Stimulated activated effector memory CD8-positive, alpha-beta T cell treated with anti-CD3 and anti-CD28 coated beads, Interleukin-12 subunit alpha, Interleukin-12 subunit beta, amount 100 ng/mL, for 72 hours (primary cell): ENCODE measurements at regions not wholly inside any gene's neighbourhood (a gene's known extent, or its start where the extent isn't known, plus 50 kb on each side); places are given as distances from the start of the nearest gene placed in this dataset.
"Not testable (repeated sequence)": the region's sequence is repeated elsewhere in the genome, so short reads cannot be mapped to it uniquely, and the experiment has no call there.

Experiments
- ATAC-seq: fragments of 150-1000 bp; cut with Tn5 transposase; 2 replicates; pipeline ENCODE4 v1.10.0; 2021
- DNase-seq, 2 donors: peaks; one replicate each; pipeline ENCODE4 v3.0.0; 2021 to 2022; ENCODE audit warnings: low spot score in 2 of 2
- H3K27ac Mint-ChIP-seq: one replicate; pipeline ENCODE4 v1.8.0; 2022; ENCODE audit warnings: mild to moderate bottlenecking, mixed read lengths
- H3K36me3 Mint-ChIP-seq: one replicate; pipeline ENCODE4 v1.8.0; 2022; ENCODE audit warnings: mild to moderate bottlenecking, mixed read lengths
- H3K4me1 Mint-ChIP-seq: one replicate; pipeline ENCODE4 v1.8.0; 2022; ENCODE audit warnings: mixed read lengths
- H3K4me3 Mint-ChIP-seq: one replicate; pipeline ENCODE4 v1.8.0; 2022; ENCODE audit warnings: mild to moderate bottlenecking, mixed read lengths
- H3K9me3 Mint-ChIP-seq: one replicate; pipeline ENCODE4 v1.8.0; 2022; ENCODE audit warnings: mixed read lengths

DNA sequence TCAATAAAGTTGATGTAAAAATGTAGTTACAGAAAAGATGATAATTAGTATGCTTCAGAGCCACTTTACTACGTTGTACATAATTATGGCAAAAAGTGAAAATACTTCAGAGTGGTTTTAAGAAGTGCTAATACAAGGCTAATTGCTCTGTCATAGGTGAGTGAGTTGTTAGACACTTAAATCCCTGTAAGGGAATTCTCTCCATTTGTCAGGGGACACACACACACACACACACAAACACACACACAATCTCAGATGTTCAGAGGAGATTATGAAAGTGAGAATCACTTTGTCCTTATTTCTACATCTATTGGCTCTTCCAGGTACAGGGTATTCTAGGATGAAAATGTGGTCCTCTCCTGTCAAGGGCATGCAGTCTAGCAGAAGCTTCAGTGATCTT lies 208.3 kb upstream of the PELI2 start:
- H3K9me3 Mint-ChIP-seq, result no peaks in the 10 kb centered on the region
- no peak overlapping the region for H3K4me3 Mint-ChIP-seq
- no peak for DNase-seq
- ATAC-seq, result no peak
- H3K4me1 Mint-ChIP-seq, result no peaks in the 10 kb centered on the region
- H3K36me3 Mint-ChIP-seq, result no peaks in the 10 kb centered on the region
- H3K27ac Mint-ChIP-seq, result no peak overlapping the region

DNA sequence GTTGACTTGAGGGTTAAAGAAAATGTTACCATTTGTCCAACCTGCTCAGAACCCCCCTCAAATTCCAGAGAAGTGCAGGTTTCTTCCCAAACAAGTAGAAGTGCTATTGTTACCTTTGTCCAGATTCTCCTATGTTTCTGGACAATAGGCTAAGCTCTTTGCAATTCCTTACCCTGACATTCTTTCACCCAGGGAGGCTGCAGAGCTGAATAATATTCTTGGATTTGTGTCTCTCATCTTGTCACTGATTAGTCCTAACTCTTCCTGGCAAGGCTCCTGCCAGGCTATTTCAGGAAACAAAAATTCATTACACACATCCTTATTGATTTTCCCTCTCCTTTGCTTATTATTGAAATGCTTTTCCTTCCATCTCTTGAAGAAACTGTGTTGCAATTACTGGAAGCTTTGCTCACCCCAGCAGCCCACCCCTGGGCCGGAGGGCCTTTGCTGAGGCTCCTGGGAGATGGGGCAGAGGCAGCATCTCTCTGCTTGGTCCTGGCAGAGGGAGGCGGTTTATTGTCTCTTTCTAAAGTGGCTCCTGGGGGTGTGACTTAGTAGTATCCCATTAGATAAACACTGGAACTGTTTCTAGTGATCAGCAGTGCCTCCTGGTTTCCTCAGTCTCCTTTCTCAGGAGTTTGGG lies 207.5 kb upstream of the PELI2 start:
- no peaks in the 10 kb centered on the region for H3K9me3 Mint-ChIP-seq

DNA sequence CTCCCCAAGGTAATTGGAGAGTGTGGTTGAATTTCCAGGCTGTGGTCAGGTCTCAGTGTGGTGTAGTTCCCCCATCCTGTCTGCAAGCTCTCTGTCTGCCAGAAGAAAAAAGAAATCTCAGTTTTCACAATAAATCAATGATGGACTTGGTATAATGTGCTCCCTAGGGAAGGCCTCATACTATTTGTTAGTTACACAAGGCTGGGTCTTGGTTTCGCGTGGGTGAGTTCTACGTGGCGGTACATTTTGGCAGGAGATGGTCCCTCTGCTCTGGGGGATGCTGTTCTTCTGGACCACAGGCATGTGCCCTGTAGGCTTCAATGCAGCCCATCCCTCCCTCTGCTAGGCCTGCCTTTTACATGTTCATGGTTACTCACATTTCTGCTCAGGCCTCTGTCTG lies 206.4 kb upstream of the PELI2 start:
- ATAC-seq (no peak), DNase-seq (no peak)
- H3K27ac Mint-ChIP-seq, result no peak overlapping the region
- no peak overlapping the region for H3K4me3 Mint-ChIP-seq
- H3K4me1 Mint-ChIP-seq, result no peaks in the 10 kb centered on the region
- H3K36me3 Mint-ChIP-seq, result no peaks in the 10 kb centered on the region
- no peaks in the 10 kb centered on the region for H3K9me3 Mint-ChIP-seq

More for the DNA sequence above, 207.5 kb upstream of the PELI2 start:
- Mint-ChIP-seq H3K36me3 (no peaks in the 10 kb centered on the region), H3K4me1 (no peaks in the 10 kb centered on the region), H3K4me3 (no peak overlapping the region), H3K27ac (no peak overlapping the region)
- DNase-seq (no peak), ATAC-seq (no peak)

DNA sequence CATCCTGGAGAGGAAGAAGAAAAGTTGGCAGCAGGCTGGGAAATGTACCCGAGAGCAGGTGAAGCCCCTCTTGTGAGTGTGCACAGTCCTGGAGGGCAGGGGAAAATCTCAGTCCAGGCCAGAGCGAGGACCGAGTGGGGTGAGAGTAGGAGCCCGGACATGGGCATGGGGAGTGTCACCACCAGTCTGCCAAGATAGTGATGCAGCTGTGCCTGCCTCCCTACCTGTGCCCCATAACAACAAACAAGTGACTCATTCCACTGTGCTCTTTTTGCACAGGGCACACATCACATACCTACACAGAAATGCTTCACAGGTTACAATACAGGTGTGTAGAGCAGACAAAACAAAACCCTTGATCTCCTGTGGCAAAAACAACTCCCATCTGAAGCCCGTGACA lies 205.9 kb upstream of the PELI2 start:
- Mint-ChIP-seq H3K4me3 (no peak overlapping the region), H3K9me3 (no peaks in the 10 kb centered on the region), H3K36me3 (no peaks in the 10 kb centered on the region), H3K4me1 (no peaks in the 10 kb centered on the region), H3K27ac (no peak overlapping the region)
- DNase-seq, result no peak
- ATAC-seq, result no peak

DNA sequence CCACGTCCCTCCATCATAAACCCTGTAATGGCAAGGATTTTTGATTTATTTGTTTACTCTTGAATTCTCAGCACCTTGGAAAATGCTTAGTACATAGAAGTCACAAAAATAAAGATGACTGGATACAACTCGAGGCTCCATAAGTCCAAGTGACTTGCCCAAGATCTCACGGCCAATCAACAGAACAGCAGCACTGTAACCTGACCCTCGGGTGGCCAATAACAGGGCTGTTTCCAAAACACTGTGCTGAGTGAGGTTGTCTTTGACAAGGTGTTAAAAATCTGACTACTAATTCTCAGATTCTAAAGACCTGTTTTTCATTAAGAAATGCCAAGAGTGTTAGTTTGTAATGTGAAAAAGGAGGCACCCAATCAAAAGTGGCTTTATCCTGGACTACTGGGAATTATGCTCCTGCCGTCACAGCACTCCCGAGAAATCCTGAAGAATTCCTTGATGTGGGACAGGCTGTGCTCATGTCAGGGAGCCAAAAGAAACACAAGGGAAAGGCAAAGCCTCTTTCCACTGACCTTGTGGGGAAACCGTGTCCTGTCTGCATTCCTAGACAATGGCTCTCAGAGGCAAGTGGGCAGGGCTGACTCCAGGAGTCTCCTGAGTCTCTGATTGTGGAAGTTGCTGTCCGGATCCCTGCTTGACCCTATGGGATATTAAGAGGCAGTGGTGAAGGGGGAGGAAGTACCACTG lies 204.7 kb upstream of the PELI2 start:
- Mint-ChIP-seq H3K4me1 (no peaks in the 10 kb centered on the region), H3K4me3 (no peak overlapping the region), H3K27ac (no peak overlapping the region), H3K36me3 (no peaks in the 10 kb centered on the region), H3K9me3 (no peaks in the 10 kb centered on the region)
- no peak for DNase-seq
- ATAC-seq, result no peak

DNA sequence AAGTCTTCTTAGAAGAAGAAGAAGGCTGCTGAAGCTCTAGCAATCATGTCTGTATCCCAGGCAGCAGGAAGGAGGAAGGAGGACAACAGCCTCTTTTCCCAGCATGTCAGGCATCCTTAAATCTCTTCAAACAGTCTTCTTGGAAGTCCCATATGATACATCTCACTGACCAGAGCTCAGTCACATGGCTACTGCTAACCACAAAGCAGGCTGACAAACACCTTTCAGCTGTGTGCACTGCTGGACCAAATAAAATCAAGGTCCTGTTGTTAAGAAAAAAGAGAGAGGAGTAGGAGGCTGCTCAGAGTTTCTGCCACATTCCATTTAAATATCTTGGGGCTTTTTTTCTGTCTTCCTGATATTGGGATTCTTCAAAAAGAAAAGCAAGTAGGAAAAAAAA lies 203.4 kb upstream of the PELI2 start:
- DNase-seq (no peak), ATAC-seq (no peak)

DNA sequence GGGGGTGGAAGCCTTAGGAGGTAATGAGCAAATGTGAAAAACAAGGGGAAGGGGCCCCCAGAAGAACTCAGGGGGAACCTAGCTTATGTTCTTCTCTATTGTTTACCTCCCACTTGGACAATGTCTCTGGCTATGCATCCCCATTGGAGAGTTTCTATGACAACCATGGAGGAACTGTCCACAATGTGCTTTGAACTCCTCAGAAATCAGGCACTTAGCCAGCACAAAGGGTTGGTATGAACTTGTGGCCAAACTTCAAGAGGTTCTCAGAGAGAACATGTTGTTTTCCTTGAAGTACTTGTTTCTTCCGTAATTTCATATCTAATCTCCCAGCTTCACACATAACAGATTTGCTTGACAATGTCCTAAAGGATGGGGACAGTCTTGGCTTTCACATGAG lies 202.8 kb upstream of the PELI2 start:
- Mint-ChIP-seq H3K9me3 (no peaks in the 10 kb centered on the region), H3K4me1 (no peaks in the 10 kb centered on the region), H3K36me3 (no peaks in the 10 kb centered on the region), H3K4me3 (no peak overlapping the region), H3K27ac (no peak overlapping the region)
- ATAC-seq (no peak), DNase-seq (no peak)

More for the DNA sequence above, 203.4 kb upstream of the PELI2 start:
- H3K4me3 Mint-ChIP-seq, result no peak overlapping the region
- H3K4me1 Mint-ChIP-seq, result no peaks in the 10 kb centered on the region
- H3K27ac Mint-ChIP-seq, result no peak overlapping the region
- H3K9me3 Mint-ChIP-seq, result no peaks in the 10 kb centered on the region
- no peaks in the 10 kb centered on the region for H3K36me3 Mint-ChIP-seq

DNA sequence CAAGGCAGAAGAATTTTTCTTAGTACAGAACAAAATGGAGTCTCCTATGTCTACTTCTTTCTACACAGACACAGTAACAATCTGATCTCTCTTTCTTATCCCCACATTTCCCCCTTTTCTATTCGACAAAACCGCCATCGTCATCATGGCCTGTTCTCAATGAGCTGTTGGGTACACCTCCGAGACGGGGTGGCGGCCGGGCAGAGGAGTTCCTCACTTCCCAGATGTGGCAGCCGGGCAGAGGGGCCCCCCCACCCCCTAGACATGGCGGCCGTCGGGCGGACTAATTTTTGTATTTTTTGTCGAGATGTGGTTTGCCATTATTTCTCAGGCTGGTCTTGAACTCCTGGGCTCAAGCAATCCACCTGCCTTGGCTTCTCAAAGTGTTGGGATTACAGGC lies 198.4 kb upstream of the PELI2 start:
- not testable (repeated sequence) for DNase-seq, H3K27ac Mint-ChIP-seq, H3K4me1 Mint-ChIP-seq, H3K4me3 Mint-ChIP-seq, H3K36me3 Mint-ChIP-seq, ATAC-seq, H3K9me3 Mint-ChIP-seq

DNA sequence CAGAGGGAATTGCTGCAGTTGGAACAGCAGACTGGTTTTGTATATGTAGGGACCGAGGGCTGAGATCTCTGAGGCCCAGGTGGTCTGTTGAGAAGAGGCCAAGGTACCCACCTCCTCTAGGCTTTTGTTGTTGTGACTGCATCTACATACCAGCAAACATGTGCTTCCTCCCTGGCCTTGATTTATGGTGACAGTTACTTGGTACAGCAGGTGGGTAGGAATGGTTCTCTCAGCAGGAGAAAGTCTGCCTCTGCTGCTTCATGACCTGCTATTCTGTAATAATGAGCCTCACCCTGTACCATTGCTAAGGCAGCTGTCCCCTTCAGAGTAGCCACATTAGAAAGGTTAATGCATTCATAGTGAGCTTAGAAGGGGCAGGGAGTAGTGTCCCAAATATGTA lies 196.7 kb upstream of the PELI2 start:
- ATAC-seq (no peak), DNase-seq (no peak)
- Mint-ChIP-seq H3K27ac (no peak overlapping the region), H3K4me1 (no peaks in the 10 kb centered on the region), H3K36me3 (no peaks in the 10 kb centered on the region), H3K9me3 (no peaks in the 10 kb centered on the region), H3K4me3 (no peak overlapping the region)

DNA sequence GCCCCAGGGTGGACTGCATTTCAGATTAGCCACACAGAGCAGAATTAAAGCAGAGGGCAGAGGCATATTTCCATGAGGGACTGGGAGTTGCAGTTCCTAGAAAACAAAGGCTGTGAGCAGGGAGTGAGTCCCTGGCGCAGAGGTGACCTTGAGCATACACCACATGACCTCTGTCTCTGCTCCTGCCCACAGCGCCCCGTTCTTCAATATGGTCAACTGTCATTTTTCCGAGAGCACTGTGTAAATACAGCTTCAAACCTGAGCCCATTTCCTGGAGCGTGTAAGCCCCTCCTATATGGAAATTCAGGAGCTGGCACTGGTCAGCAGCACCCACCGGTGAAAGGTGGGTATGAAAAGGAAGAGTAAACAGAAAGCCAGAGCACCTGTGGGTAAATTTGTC lies 192.2 kb upstream of the PELI2 start:
- Mint-ChIP-seq H3K36me3 (no peaks in the 10 kb centered on the region), H3K4me3 (no peak overlapping the region), H3K9me3 (no peaks in the 10 kb centered on the region), H3K27ac (no peak overlapping the region), H3K4me1 (no peaks in the 10 kb centered on the region)
- no peak for DNase-seq
- no peak for ATAC-seq

DNA sequence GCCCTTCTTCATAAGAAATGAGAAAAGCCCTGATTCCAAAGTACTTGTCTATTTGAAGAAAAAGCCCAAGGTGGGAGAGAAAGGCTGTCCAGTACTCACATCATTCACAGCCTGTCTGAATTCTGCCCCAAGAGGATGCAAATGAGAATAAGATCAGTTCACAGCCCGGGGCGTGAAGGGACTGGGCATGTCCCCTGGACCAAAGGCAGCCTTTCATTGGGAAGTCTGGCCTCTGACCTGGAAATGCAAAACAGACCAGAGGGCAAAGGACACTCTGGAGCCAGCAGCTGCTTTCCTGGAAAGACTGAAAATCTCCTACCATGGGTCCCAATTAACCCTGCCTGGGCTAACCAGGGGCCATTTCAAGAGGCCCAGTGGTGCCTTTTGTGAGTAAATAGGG lies 191.2 kb upstream of the PELI2 start:
- H3K36me3 Mint-ChIP-seq, result no peaks in the 10 kb centered on the region
- ATAC-seq, result no peak
- no peaks in the 10 kb centered on the region for H3K9me3 Mint-ChIP-seq
- no peaks in the 10 kb centered on the region for H3K4me1 Mint-ChIP-seq
- DNase-seq, result no peak
- no peak overlapping the region for H3K4me3 Mint-ChIP-seq
- H3K27ac Mint-ChIP-seq, result no peak overlapping the region

DNA sequence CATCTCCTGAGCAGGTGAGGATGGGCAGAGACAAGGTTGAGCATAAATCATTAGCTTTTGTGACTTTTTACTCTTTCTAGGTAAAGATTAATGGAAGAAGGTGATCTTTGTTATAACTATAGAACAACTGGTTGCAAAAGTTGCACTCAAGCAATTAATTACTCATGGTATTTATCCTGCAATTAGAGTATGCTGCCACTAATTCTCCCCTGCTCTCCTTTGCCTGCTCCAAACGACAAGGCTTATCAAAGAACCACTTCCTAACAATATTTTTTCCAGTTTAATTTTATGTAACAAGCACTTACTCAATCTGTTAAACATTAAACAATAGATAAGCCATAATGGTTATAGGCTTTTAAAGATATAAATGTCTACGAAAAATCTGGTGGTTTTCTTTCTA lies 189.9 kb upstream of the PELI2 start:
- Mint-ChIP-seq H3K9me3 (no peaks in the 10 kb centered on the region), H3K4me1 (no peaks in the 10 kb centered on the region), H3K4me3 (no peak overlapping the region), H3K36me3 (no peaks in the 10 kb centered on the region), H3K27ac (no peak overlapping the region)
- DNase-seq (no peak), ATAC-seq (no peak)

DNA sequence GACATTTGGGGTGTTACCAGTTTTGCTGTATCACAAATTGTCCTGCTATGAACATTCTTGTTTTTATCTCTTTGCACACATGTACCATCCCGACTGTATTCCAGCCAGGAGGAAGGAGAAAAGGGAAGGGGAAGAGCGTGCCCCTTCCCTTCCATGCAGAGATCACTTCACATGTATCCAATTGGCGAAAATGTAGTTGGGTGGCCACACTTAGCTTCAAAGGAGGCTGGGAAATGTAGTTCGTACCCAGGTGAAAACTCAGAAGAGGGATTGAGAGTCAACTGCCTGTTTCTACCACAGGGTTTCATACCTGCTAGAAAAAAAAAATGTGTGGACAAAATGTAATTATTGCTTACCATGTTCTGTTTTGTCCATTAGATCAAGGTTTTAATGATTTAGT lies 189.1 kb upstream of the PELI2 start:
- no peaks in the 10 kb centered on the region for H3K36me3 Mint-ChIP-seq
- no peak for DNase-seq
- no peak for ATAC-seq
- no peaks in the 10 kb centered on the region for H3K4me1 Mint-ChIP-seq
- H3K4me3 Mint-ChIP-seq, result no peak overlapping the region
- H3K9me3 Mint-ChIP-seq, result no peaks in the 10 kb centered on the region
- H3K27ac Mint-ChIP-seq, result no peak overlapping the region

DNA sequence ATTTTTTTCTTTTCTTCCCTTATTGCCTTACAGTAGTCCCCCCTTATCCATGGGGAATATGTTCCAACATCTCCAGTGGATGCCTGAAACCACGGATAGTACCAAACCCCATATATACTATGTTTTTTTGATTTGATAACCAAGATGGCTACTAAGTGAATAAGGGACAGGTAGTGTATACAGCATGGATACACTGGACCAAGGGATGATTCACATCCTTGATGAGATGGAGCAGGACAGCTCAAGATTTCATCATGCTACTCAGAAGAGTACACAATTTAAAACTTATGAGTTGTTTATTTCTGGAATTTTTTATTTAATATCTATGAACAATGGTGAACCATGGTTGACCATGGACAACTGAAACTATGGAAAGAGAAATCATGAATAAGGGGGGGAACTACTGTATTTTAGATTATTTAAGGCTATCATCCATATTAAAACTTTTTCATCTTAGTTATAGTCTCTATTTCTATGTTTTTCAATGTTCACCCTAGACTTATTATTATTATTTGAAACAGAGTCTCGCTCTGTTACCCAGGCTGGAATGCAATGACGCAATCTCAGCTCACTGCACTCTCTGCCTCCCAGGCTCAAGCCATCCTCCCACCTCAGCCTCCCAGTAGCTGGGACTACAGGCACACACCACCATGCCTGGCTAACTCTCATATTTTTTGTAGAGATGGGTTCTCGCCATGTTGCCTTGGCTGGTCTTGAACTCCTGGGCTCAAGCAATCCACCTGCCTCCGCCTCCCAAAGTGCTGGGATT lies 188.0 kb upstream of the PELI2 start:
- Mint-ChIP-seq H3K27ac (no peak overlapping the region), H3K4me1 (no peaks in the 10 kb centered on the region), H3K9me3 (no peaks in the 10 kb centered on the region), H3K36me3 (no peaks in the 10 kb centered on the region), H3K4me3 (no peak overlapping the region)
- ATAC-seq (no peak), DNase-seq (no peak)

DNA sequence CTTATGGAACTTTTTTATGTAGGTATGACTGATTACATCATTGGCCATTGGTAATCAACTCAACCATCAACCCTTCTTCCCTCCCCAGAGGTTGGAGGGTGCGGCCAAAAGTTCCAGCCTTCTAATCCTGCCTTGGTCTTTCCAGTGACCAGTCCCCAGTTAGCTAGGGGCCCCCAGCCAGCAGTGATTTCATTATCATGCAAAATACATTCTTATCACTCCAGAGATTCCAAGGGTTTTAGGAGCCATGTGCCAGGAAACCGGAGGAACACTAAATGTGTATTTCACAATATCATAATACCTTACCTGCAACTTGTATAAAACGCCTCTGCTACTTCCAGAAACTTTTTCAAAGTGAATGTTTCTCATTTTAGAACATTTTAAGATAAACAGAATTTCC lies 181.5 kb upstream of the PELI2 start:
- Mint-ChIP-seq H3K4me3 (no peak overlapping the region), H3K36me3 (no peaks in the 10 kb centered on the region), H3K9me3 (no peaks in the 10 kb centered on the region), H3K4me1 (no peaks in the 10 kb centered on the region), H3K27ac (no peak overlapping the region)
- ATAC-seq, result no peak
- DNase-seq, result no peak

DNA sequence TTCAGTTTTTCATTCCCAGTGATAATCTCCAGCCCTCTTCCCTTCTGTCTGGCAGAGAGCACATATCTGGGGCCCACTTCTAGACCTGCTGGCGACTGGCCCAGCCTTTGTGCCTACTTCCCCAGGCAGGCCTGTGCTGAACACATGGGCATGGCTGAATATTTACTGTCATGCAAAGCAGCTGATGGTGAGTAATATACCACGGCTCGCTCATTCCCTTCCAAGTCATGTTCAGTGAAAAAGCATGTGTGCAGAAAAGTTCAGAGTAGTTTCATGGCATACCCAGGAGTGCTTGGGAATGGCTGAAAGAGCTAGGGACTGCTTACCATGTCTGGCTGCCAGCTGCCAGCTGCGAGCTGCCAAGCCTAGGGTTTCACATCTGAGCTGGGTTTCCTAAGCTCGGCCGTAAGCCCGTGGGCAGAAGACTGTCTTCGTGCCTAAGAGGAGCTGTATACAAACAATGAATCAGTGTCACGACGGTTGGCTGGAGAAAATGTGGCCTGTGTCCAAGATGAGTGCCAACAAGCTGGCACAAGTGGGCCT lies 179.9 kb upstream of the PELI2 start:
- H3K36me3 Mint-ChIP-seq, result no peaks in the 10 kb centered on the region
- H3K27ac Mint-ChIP-seq, result no peak overlapping the region
- ATAC-seq, result no peak

More for the DNA sequence above, 179.9 kb upstream of the PELI2 start:
- H3K4me3 Mint-ChIP-seq, result no peak overlapping the region
- H3K4me1 Mint-ChIP-seq, result no peaks in the 10 kb centered on the region
- DNase-seq, result no peak
- H3K9me3 Mint-ChIP-seq, result no peaks in the 10 kb centered on the region
